AG10803 (cell line): ENCODE measurements at regions not wholly inside any gene's neighbourhood (a gene's known extent, or its start where the extent isn't known, plus 50 kb on each side); places are given as distances from the start of the nearest gene placed in this dataset.

Source experiments
- DNase-seq: peaks from one replicate; pipeline ENCODE4 v3.0.0; 2010; ENCODE audit warnings: low read depth
- H3K4me3 ChIP-seq: 2 replicates; pipeline ENCODE4 v1.5.1; 2011; ENCODE audit warnings: mild to moderate bottlenecking, low read length, control low read depth
- CTCF ChIP-seq: conservative IDR thresholded peaks from 2 replicates; pipeline ENCODE4 v1.5.1; 2011; ENCODE audit warnings: mild to moderate bottlenecking, low read length, control low read depth, inconsistent platforms

GRCh38 chr3:159797771-159798170 is 190.9 kb upstream of the IL12A start:
- DNase-seq: no peak
- no peak overlapping the region for H3K4me3 ChIP-seq
- no peak for TF ChIP-seq CTCF

GRCh38 chr3:159798951-159799350 is 189.7 kb upstream of the IL12A start:
- TF ChIP-seq CTCF: no peak
- DNase-seq: peak; percentile 85

GRCh38 chr3:159800434-159801155 is 188.0 kb upstream of the IL12A start:
- no peak overlapping the region for H3K4me3 ChIP-seq
- TF ChIP-seq CTCF: no peak
- DNase-seq: no peak

More at GRCh38 chr3:159798951-159799350, 189.7 kb upstream of the IL12A start:
- no peak overlapping the region for H3K4me3 ChIP-seq

- no peak for TF ChIP-seq CTCF
- no peak for DNase-seq
- H3K4me3 ChIP-seq: no peak overlapping the region
Observed at GRCh38 chr3:159802864-159803263, 185.8 kb upstream of the IL12A start.

GRCh38 chr3:159803459-159803858 is 185.2 kb upstream of the IL12A start:
- no peak for DNase-seq
- no peak for TF ChIP-seq CTCF
- no peak overlapping the region for H3K4me3 ChIP-seq

- DNase-seq: peak; percentile 86
- no peak overlapping the region; the same call in 1 of the 2 replicates for H3K4me3 ChIP-seq
- TF ChIP-seq CTCF: peak; percentile 99
Observed at GRCh38 chr3:159804726-159805410, 183.8 kb upstream of the IL12A start.

GRCh38 chr3:159805411-159805772 is 183.2 kb upstream of the IL12A start:
- H3K4me3 ChIP-seq: no peak overlapping the region
- no peak for TF ChIP-seq CTCF
- DNase-seq: no peak
